Loucy (cell line): ENCODE measurements at regions not wholly inside any gene's neighbourhood (a gene's known extent, or its start where the extent isn't known, plus 50 kb on each side); places are given as distances from the start of the nearest gene placed in this dataset.

Source experiments
- H2AFZ ChIP-seq: fragments of 200-600 bp; sonication (generic); 2 replicates; pipeline ENCODE4 v1.6.0; 2016; ENCODE audit warnings: antibody characterized with exemption, mild to moderate bottlenecking, low read length, moderate library complexity
- H3F3A ChIP-seq: fragments of 200-600 bp; 2 replicates; pipeline ENCODE4 v1.6.0; 2016; ENCODE audit warnings: antibody characterized with exemption, low read depth, mild to moderate bottlenecking
- H3K27me3 ChIP-seq: fragments of 200-600 bp; sonication (generic); 2 replicates; pipeline ENCODE4 v1.6.1; 2014; ENCODE audit warnings: low read length, mild to moderate bottlenecking; ENCODE audit not compliant: insufficient read depth, poor library complexity, severe bottlenecking
- H3K36me3 ChIP-seq: fragments of 200-600 bp; sonication (generic); 2 replicates; pipeline ENCODE4 v1.6.1; 2016; ENCODE audit warnings: low read length; ENCODE audit not compliant: insufficient read depth
- H3K4me1 ChIP-seq: fragments of 200-600 bp; sonication (generic); 2 replicates; pipeline ENCODE4 v1.5.1; 2014; ENCODE audit warnings: low read length, mild to moderate bottlenecking; ENCODE audit not compliant: insufficient read depth, poor library complexity, severe bottlenecking
- H3K4me2 ChIP-seq: fragments of 200-600 bp; sonication (generic); 2 replicates; pipeline ENCODE4 v1.6.0; 2014; ENCODE audit warnings: antibody characterized with exemption, low read length, low read depth, mild to moderate bottlenecking; ENCODE audit not compliant: poor library complexity, severe bottlenecking
- H3K4me3 ChIP-seq: fragments of 200-600 bp; sonication (generic); 2 replicates; pipeline ENCODE4 v1.5.1; 2014; ENCODE audit warnings: low read length, mild to moderate bottlenecking, mixed read lengths; ENCODE audit not compliant: poor library complexity, severe bottlenecking
- H3K79me2 ChIP-seq: fragments of 200-600 bp; sonication (generic); 2 replicates; pipeline ENCODE4 v1.6.1; 2014; ENCODE audit warnings: low read length; ENCODE audit not compliant: insufficient read depth
- H3K9ac ChIP-seq: fragments of 200-600 bp; sonication (generic); 2 replicates; pipeline ENCODE4 v1.6.0; 2014; ENCODE audit warnings: mild to moderate bottlenecking, low read depth, low read length, moderate library complexity; ENCODE audit not compliant: poor library complexity, severe bottlenecking
- H3K9me2 ChIP-seq: fragments of 200-600 bp; sonication (generic); replicated peaks from 2 replicates; pipeline ENCODE4 v1.6.1; 2016; ENCODE audit warnings: low read depth, low read length, mixed read lengths
- H3K9me3 ChIP-seq: fragments of 200-600 bp; sonication (generic); 2 replicates; pipeline ENCODE4 v1.6.1; 2014; ENCODE audit warnings: mild to moderate bottlenecking, antibody characterized with exemption, low read length, low read depth; ENCODE audit not compliant: insufficient read depth
- H4K20me1 ChIP-seq: fragments of 200-600 bp; sonication (generic); 2 replicates; pipeline ENCODE4 v1.6.0; 2014; ENCODE audit warnings: antibody characterized with exemption, low read length, mild to moderate bottlenecking; ENCODE audit not compliant: insufficient read depth, poor library complexity, severe bottlenecking
- EZH2phosphoT487 ChIP-seq: fragments of 200-600 bp; IDR thresholded peaks from 2 replicates; pipeline ENCODE4 v1.6.1; 2018; ENCODE audit warnings: antibody characterized with exemption, mild to moderate bottlenecking, moderate library complexity, borderline replicate concordance
- TF ChIP-seq, protein P1 (sequence below): fragments of 200-600 bp; sonication (generic); conservative IDR thresholded peaks from 2 replicates; pipeline ENCODE4 v1.5.1; 2014; ENCODE audit warnings: mild to moderate bottlenecking, antibody characterized with exemption, low read length

DNA sequence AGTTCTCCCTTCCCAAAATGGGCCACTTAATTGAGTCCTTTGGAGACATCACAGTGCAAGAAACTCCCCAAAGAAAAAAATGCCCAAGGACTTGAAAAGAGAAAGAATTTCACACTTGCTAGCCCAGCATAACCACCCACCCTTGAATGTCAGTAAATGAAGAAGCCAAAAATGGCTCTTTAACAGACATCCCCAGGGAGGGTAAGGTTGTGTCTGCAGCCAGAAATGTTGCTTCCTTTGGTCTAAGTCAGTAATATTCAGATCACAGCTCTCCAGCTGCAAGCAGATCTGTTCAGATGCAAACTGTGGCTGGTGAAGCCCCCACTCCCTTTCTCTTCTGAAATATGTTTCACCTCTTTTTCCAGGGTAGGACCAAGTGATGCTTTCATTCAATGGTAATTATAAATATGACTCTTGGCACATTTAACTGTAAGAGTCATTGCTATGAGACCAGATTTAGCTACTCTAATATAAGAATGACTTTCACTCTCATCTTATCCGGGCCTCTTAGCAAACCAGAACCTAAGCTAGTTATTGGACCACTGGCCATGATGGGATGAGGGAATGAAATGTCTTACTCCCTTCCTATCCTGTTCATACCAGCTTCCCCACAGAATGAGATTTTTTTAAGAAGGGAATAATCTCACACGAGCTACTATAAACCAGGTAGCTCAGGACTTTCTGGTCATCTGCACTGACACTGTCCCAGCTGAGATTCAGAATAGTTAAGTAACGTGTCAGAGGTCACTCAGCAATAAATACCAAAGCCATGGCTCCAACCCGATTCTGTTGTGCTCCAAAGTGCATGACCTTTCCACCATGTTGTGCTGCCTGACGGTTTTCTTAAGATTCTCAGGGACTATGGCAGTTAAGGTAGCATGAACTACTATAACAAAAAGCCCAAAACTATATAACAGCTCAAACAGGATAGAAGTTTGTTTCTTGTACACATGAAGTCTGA is 234.1 kb downstream of the FOXO1 start:
- H3K4me3 ChIP-seq, result no peak overlapping the region
- H4K20me1 ChIP-seq, result no peaks in the 10 kb centered on the region
- H3K4me2 ChIP-seq, result peak overlapping the region; percentile 19

DNA sequence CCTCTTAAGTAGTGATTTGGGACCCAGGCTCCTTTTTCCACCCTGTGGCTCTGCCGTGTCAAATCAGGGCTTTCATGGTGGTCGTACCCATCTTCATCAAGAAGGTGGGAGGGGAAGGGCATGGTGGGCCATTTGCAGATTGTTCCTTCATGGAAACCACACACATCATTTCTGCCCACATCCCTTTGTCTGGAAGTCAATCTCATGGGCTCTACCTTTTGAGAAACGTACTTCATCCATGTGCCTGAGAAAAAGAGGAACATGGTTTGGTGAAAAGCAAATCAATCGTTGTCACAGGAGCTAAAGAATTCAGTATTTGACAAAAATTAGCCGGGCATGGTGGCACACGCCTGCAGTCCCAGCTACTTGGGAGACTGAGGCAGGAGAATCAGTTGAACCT is 233.4 kb downstream of the FOXO1 start:
- no peak overlapping the region for H3K4me3 ChIP-seq
- no peak overlapping the region for H2AFZ ChIP-seq
- H3K9ac ChIP-seq, result no peak overlapping the region
- no peaks in the 10 kb centered on the region for H3K9me2 ChIP-seq
- H3K27me3 ChIP-seq, result no peaks in the 10 kb centered on the region
- no peak for TF ChIP-seq EZH2phosphoT487
- TF ChIP-seq, protein P1, sequence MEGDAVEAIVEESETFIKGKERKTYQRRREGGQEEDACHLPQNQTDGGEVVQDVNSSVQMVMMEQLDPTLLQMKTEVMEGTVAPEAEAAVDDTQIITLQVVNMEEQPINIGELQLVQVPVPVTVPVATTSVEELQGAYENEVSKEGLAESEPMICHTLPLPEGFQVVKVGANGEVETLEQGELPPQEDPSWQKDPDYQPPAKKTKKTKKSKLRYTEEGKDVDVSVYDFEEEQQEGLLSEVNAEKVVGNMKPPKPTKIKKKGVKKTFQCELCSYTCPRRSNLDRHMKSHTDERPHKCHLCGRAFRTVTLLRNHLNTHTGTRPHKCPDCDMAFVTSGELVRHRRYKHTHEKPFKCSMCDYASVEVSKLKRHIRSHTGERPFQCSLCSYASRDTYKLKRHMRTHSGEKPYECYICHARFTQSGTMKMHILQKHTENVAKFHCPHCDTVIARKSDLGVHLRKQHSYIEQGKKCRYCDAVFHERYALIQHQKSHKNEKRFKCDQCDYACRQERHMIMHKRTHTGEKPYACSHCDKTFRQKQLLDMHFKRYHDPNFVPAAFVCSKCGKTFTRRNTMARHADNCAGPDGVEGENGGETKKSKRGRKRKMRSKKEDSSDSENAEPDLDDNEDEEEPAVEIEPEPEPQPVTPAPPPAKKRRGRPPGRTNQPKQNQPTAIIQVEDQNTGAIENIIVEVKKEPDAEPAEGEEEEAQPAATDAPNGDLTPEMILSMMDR, result no peak
- peaks cover 5% of the 10 kb centered on the region; the same call in 1 of the 2 replicates for H3K9me3 ChIP-seq
- no peak overlapping the region for H3K4me2 ChIP-seq
- peaks cover 22% of the 10 kb centered on the region for H3K4me1 ChIP-seq
- H3F3A ChIP-seq, result no peaks in the 10 kb centered on the region
- H3K36me3 ChIP-seq, result no peaks in the 10 kb centered on the region
- no peaks in the 10 kb centered on the region for H4K20me1 ChIP-seq
- H3K79me2 ChIP-seq, result no peaks in the 10 kb centered on the region

More for the DNA sequence above, 234.1 kb downstream of the FOXO1 start:
- H3F3A ChIP-seq, result no peaks in the 10 kb centered on the region
- H3K9me2 ChIP-seq, result no peaks in the 10 kb centered on the region
- peaks cover 5% of the 10 kb centered on the region; the same call in 1 of the 2 replicates for H3K9me3 ChIP-seq
- peaks cover 22% of the 10 kb centered on the region for H3K4me1 ChIP-seq
- no peak for TF ChIP-seq EZH2phosphoT487
- TF ChIP-seq, protein P1, result no peak
- no peaks in the 10 kb centered on the region for H3K27me3 ChIP-seq
- H3K9ac ChIP-seq, result no peak overlapping the region
- no peaks in the 10 kb centered on the region for H3K36me3 ChIP-seq
- H2AFZ ChIP-seq, result peak overlapping the region; percentile 26; the same call in 1 of the 2 replicates
- no peaks in the 10 kb centered on the region for H3K79me2 ChIP-seq

GRCh38 chr13:40433577-40433976 is 232.9 kb downstream of the FOXO1 start:
- H3K9ac ChIP-seq, result no peak overlapping the region
- H4K20me1 ChIP-seq, result no peaks in the 10 kb centered on the region
- H3K27me3 ChIP-seq, result no peaks in the 10 kb centered on the region
- no peak overlapping the region for H3K4me3 ChIP-seq
- H3K9me2 ChIP-seq, result no peaks in the 10 kb centered on the region
- peaks cover 5% of the 10 kb centered on the region; the same call in 1 of the 2 replicates for H3K9me3 ChIP-seq
- peaks cover 22% of the 10 kb centered on the region for H3K4me1 ChIP-seq
- no peaks in the 10 kb centered on the region for H3F3A ChIP-seq
- no peaks in the 10 kb centered on the region for H3K79me2 ChIP-seq
- H2AFZ ChIP-seq, result no peak overlapping the region
- TF ChIP-seq EZH2phosphoT487, result no peak
- TF ChIP-seq, protein P1, result no peak
- no peaks in the 10 kb centered on the region for H3K36me3 ChIP-seq
- H3K4me2 ChIP-seq, result no peak overlapping the region
